ENCODE measurements at regions not wholly inside any gene's neighbourhood (a gene's known extent, or its start where the extent isn't known, plus 50 kb on each side); places are given as distances from the start of the nearest gene placed in this dataset.

DNA sequence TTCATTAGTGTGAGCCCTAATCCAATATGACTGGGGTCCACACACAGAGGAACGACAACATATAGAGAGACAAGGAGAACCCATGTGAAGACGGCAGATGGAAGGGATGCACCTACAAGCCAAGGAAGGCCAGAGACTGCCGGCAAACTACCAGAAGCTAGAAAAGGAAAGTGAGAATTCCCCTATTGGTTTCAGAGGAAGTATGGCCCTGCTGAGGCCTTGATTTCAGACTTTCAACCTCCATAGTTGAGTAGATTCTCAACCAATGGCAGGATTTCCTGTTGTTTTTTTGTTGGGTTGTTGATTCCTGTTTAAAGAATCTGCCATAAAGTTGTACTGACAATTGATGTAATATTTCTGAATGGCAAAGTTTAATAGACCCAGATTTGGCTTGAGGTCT, 241.5 kb downstream of the SATB2 start:
- H3K27me3 ChIP-seq (ENCODE audit: control insufficient read depth, insufficient read depth, low read length), result no peaks in the 10 kb centered on the region
- no peak overlapping the region for H3K27ac ChIP-seq (ENCODE audit: low read depth, low read length)
- no peak overlapping the region for H3K9ac ChIP-seq (ENCODE audit: low read depth, low read length)
- peaks cover 3% of the 10 kb centered on the region; the same call in 1 of the 2 replicates for H3K4me1 ChIP-seq (ENCODE audit: control insufficient read depth, insufficient read depth, low read length)
- H3K4me3 ChIP-seq (ENCODE audit: low read depth, low read length), result no peak overlapping the region
- no peaks in the 10 kb centered on the region for H3K36me3 ChIP-seq (ENCODE audit: control insufficient read depth, insufficient read depth, low read length)
- no peaks in the 10 kb centered on the region for H3K9me3 ChIP-seq (ENCODE audit: control insufficient read depth, insufficient read depth, low read length)

DNA sequence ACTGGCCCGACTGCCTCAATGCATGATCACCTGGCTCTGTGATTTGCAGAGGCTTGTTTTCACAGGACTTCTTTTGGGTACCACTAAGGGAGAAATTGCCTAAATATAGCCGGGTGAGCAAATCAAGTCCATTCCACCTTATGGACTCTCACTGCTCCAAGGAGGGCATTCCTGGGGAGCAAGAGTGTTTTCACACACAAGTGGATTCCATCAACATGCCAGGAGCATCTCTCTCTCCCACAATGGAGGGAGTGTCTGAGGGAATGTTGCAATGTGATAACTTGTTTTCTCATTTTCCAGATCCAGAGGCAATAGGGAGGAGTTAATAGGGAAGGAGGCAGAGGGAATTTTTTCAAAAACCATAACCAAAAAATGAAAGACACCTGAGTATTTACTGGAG, 250.7 kb downstream of the SATB2 start:
- Histone ChIP-seq H3K9ac (ENCODE audit: low read depth, low read length) (no peak overlapping the region), H3K9me3 (ENCODE audit: control insufficient read depth, insufficient read depth, low read length) (no peaks in the 10 kb centered on the region), H3K27ac (ENCODE audit: low read depth, low read length) (no peak overlapping the region), H3K27me3 (ENCODE audit: control insufficient read depth, insufficient read depth, low read length) (no peaks in the 10 kb centered on the region), H3K4me1 (ENCODE audit: control insufficient read depth, insufficient read depth, low read length) (no peaks in the 10 kb centered on the region), H3K4me3 (ENCODE audit: low read depth, low read length) (no peak overlapping the region), H3K36me3 (ENCODE audit: control insufficient read depth, insufficient read depth, low read length) (no peaks in the 10 kb centered on the region)

DNA sequence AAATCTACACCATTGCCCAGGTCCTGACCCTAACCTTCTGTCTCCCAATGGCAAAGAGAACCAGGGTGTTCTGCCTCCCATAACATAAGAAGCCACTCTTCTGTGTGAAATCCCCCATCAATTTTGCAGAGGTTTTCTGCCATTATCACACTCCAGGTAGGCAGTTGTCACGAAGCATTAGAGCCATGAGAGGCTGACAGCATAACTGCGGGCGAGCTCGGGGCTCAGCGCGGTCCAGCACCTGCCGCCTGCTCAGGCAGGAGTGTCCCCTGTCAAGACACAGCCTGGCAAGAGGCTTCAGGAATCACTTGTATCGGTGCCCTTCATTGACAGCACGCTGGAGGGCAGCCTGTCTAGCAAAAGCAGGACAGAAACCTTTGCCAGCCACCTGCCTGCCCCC, 251.2 kb downstream of the SATB2 start:
- no peaks in the 10 kb centered on the region for H3K36me3 ChIP-seq (ENCODE audit: control insufficient read depth, insufficient read depth, low read length)
- no peaks in the 10 kb centered on the region for H3K4me1 ChIP-seq (ENCODE audit: control insufficient read depth, insufficient read depth, low read length)
- no peak overlapping the region for H3K27ac ChIP-seq (ENCODE audit: low read depth, low read length)
- no peak overlapping the region for H3K4me3 ChIP-seq (ENCODE audit: low read depth, low read length)
- H3K9me3 ChIP-seq (ENCODE audit: control insufficient read depth, insufficient read depth, low read length), result no peaks in the 10 kb centered on the region
- H3K9ac ChIP-seq (ENCODE audit: low read depth, low read length), result no peak overlapping the region
- H3K27me3 ChIP-seq (ENCODE audit: control insufficient read depth, insufficient read depth, low read length), result no peaks in the 10 kb centered on the region

DNA sequence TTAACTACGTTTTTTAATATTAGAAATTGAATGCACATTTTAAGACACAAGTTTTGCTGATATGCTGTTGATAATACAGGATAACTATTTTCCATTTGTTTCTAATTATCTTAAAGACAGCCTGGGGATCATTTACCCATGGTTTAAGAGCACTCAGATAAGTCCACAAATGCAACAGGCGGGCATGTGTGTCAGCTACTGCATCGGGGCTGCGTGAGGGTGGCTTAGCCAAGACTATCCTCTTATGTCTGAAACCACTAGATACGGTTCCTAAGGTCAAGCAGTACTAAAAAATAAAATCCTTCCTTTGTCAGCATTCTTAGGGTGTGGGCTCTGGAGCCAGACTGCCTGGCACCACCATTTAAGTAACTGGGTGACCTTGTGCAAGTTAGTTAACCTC, 254.8 kb downstream of the SATB2 start:
- Histone ChIP-seq H3K27me3 (ENCODE audit: control insufficient read depth, insufficient read depth, low read length) (no peaks in the 10 kb centered on the region), H3K4me1 (ENCODE audit: control insufficient read depth, insufficient read depth, low read length) (no peaks in the 10 kb centered on the region), H3K9me3 (ENCODE audit: control insufficient read depth, insufficient read depth, low read length) (no peaks in the 10 kb centered on the region), H3K36me3 (ENCODE audit: control insufficient read depth, insufficient read depth, low read length) (no peaks in the 10 kb centered on the region), H3K27ac (ENCODE audit: low read depth, low read length) (no peak overlapping the region), H3K4me3 (ENCODE audit: low read depth, low read length) (no peak overlapping the region), H3K9ac (ENCODE audit: low read depth, low read length) (no peak overlapping the region)

DNA sequence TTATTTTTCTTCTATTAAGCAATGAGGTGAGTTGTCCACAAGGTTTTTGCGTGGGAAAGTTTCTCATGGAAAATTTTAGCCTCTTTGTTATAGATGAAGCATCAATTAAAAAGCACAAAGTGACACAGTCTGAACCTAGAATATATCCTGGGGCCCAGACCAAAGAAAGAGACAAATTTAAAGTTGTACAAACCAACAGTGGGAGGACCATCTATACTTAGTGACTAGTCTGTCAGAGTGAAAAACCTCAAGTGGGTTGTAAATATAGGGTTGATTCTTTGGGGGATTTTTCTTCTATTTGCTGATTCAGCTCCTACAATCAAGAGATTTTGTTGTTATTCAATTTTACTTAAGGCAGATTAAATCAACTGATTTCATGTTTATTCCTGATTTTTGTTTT, 256.2 kb downstream of the SATB2 start:
- H3K36me3 ChIP-seq (ENCODE audit: control insufficient read depth, insufficient read depth, low read length), result no peaks in the 10 kb centered on the region
- H3K4me1 ChIP-seq (ENCODE audit: control insufficient read depth, insufficient read depth, low read length), result no peaks in the 10 kb centered on the region
- H3K27ac ChIP-seq (ENCODE audit: low read depth, low read length), result no peak overlapping the region
- no peaks in the 10 kb centered on the region for H3K9me3 ChIP-seq (ENCODE audit: control insufficient read depth, insufficient read depth, low read length)
- no peak overlapping the region for H3K9ac ChIP-seq (ENCODE audit: low read depth, low read length)
- no peaks in the 10 kb centered on the region for H3K27me3 ChIP-seq (ENCODE audit: control insufficient read depth, insufficient read depth, low read length)
- H3K4me3 ChIP-seq (ENCODE audit: low read depth, low read length), result no peak overlapping the region

DNA sequence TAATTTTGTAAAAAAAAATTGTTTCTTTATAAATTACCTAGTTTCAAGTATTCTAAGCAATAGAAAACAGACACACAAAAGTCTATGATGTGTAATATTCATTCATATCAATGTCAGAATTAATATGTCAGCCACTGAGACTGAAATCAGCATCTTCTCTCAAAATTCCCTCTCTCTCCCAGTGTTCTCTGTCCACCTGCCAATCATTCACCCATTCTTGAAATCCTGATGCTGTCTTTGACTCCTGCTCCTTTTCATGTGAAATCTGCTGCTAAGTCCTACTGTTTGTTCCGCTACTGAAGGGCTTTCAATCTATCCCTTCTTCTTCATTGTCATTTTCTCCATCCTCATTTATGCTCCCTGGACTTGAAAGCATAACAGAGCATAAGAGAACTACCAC, 257.9 kb downstream of the SATB2 start:
- H3K9ac ChIP-seq (ENCODE audit: low read depth, low read length), result no peak overlapping the region
- H3K4me3 ChIP-seq (ENCODE audit: low read depth, low read length), result no peak overlapping the region
- H3K4me1 ChIP-seq (ENCODE audit: control insufficient read depth, insufficient read depth, low read length), result no peaks in the 10 kb centered on the region
- H3K27me3 ChIP-seq (ENCODE audit: control insufficient read depth, insufficient read depth, low read length), result no peaks in the 10 kb centered on the region
- no peaks in the 10 kb centered on the region for H3K9me3 ChIP-seq (ENCODE audit: control insufficient read depth, insufficient read depth, low read length)
- no peak overlapping the region for H3K27ac ChIP-seq (ENCODE audit: low read depth, low read length)
- H3K36me3 ChIP-seq (ENCODE audit: control insufficient read depth, insufficient read depth, low read length), result no peaks in the 10 kb centered on the region

DNA sequence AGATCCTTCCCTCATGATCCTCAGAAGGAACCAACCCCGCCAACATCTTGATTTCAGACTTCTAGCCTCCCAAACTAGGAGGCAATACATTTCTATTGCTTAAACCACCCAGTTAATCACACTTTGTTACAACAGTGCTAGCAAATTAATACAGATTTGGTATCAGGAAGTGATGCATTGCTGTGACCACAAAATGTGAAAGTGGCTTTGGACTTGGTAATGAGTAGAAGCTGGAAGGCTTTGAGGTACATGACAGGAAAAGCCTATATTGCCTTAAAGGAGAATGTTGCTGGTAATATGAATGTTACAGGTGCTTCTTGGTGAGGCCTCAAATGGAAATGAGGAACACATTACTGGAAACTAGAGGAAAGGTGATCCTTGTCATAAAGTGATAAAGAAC, 260.3 kb downstream of the SATB2 start:
- Histone ChIP-seq H3K4me1 (ENCODE audit: control insufficient read depth, insufficient read depth, low read length) (no peaks in the 10 kb centered on the region), H3K9me3 (ENCODE audit: control insufficient read depth, insufficient read depth, low read length) (no peaks in the 10 kb centered on the region), H3K27ac (ENCODE audit: low read depth, low read length) (no peak overlapping the region), H3K27me3 (ENCODE audit: control insufficient read depth, insufficient read depth, low read length) (no peaks in the 10 kb centered on the region), H3K9ac (ENCODE audit: low read depth, low read length) (no peak overlapping the region), H3K4me3 (ENCODE audit: low read depth, low read length) (no peak overlapping the region), H3K36me3 (ENCODE audit: control insufficient read depth, insufficient read depth, low read length) (no peaks in the 10 kb centered on the region)

DNA sequence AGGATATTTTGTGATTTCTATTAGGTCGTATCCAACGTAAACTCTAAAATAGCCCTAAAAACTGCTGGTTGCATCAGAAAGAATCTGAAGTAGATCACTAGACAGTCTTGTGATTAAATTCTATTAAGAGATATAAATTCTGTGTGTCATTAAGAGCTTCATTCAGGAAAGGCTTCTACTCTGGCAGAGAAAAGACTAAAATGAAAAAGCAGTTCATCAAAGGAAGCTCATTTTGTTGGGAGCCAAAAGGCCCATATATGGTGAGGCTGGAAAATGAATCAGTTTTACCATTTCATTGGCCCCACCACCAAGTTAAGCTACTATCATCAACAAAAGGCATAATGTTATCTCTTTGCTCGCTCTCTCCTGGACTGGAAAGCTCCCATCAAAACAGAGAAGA, 261.1 kb downstream of the SATB2 start:
- H3K9me3 ChIP-seq (ENCODE audit: control insufficient read depth, insufficient read depth, low read length), result no peaks in the 10 kb centered on the region
- H3K4me3 ChIP-seq (ENCODE audit: low read depth, low read length), result no peak overlapping the region
- H3K4me1 ChIP-seq (ENCODE audit: control insufficient read depth, insufficient read depth, low read length), result peaks cover under 1% of the 10 kb centered on the region; the same call in 1 of the 2 replicates
- H3K27ac ChIP-seq (ENCODE audit: low read depth, low read length), result no peak overlapping the region
- no peaks in the 10 kb centered on the region for H3K27me3 ChIP-seq (ENCODE audit: control insufficient read depth, insufficient read depth, low read length)
- H3K9ac ChIP-seq (ENCODE audit: low read depth, low read length), result no peak overlapping the region
- no peaks in the 10 kb centered on the region for H3K36me3 ChIP-seq (ENCODE audit: control insufficient read depth, insufficient read depth, low read length)

DNA sequence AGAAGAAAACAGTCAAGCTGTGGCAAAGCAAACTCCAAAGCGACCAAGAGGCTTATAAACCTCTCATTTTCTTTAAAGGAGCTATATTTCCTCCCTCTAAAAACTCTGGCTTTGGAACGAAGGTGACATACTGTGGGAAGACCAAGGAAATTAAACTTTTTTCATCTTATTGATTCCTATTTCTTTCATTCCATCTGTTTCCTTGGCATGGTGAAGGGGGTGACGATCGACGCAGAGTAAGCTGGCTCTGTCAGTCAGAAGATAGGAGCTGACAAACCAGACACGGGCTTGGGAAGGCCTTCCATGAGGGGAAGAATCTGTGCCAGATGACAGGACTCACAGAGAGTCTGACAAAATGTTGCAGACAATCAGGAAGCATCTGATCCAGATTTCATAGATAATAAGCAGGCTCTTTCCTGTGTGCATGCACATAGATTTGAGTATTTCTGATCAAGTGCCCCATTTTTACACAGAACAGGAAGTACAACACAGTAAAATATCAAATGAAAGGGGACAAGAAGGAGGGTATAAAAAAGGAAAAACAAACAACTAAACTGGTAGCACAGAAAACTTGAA, 261.7 kb downstream of the SATB2 start:
- Histone ChIP-seq H3K27me3 (ENCODE audit: control insufficient read depth, insufficient read depth, low read length) (no peaks in the 10 kb centered on the region), H3K36me3 (ENCODE audit: control insufficient read depth, insufficient read depth, low read length) (no peaks in the 10 kb centered on the region), H3K27ac (ENCODE audit: low read depth, low read length) (no peak overlapping the region), H3K9ac (ENCODE audit: low read depth, low read length) (no peak overlapping the region), H3K9me3 (ENCODE audit: control insufficient read depth, insufficient read depth, low read length) (no peaks in the 10 kb centered on the region), H3K4me3 (ENCODE audit: low read depth, low read length) (no peak overlapping the region), H3K4me1 (ENCODE audit: control insufficient read depth, insufficient read depth, low read length) (peaks cover 6% of the 10 kb centered on the region; the same call in 1 of the 2 replicates)

DNA sequence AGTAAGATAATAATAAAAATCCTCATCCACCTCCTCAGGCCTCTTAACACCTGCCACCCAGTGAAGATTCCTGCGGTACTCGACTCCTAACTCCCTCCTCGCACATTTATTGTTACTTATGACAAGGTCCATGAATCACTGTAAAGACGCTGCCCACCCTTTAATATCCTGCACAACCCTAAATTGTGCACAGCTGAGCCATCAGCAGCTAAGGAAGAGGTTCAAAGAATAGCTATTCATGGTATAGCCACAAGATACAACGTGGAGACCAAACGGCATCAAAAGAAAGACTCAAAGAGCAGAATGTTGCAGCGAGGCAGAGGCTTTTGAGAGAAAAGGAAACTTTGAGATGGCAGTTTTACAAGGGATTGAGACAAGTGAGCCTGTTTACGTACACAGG, 266.3 kb downstream of the SATB2 start:
- Histone ChIP-seq H3K36me3 (ENCODE audit: control insufficient read depth, insufficient read depth, low read length) (no peaks in the 10 kb centered on the region), H3K27ac (ENCODE audit: low read depth, low read length) (no peak overlapping the region), H3K27me3 (ENCODE audit: control insufficient read depth, insufficient read depth, low read length) (no peaks in the 10 kb centered on the region), H3K9ac (ENCODE audit: low read depth, low read length) (no peak overlapping the region), H3K4me1 (ENCODE audit: control insufficient read depth, insufficient read depth, low read length) (peaks cover 13% of the 10 kb centered on the region), H3K4me3 (ENCODE audit: low read depth, low read length) (no peak overlapping the region), H3K9me3 (ENCODE audit: control insufficient read depth, insufficient read depth, low read length) (no peaks in the 10 kb centered on the region)

DNA sequence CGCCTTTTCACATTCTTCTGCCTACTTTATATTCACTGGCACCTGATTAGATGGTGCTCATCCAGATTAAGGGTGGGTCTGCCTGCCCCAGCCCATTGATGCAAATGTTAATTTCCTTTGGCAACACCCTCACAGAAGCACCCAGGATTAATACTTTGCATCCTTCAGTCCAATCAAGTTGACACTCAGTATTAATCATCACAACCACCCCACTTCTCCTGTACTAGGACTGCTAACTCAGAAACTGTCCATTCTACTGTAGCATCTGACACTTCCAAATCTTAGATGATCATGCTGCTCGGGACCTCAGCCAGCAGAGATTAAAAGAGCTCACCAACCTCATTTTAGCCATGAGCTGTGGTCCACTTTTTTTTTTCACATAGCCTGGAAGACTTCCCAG, 268.5 kb downstream of the SATB2 start:
- Histone ChIP-seq H3K27ac (ENCODE audit: low read depth, low read length) (no peak overlapping the region), H3K4me3 (ENCODE audit: low read depth, low read length) (no peak overlapping the region), H3K36me3 (ENCODE audit: control insufficient read depth, insufficient read depth, low read length) (no peaks in the 10 kb centered on the region), H3K27me3 (ENCODE audit: control insufficient read depth, insufficient read depth, low read length) (no peaks in the 10 kb centered on the region), H3K9me3 (ENCODE audit: control insufficient read depth, insufficient read depth, low read length) (no peaks in the 10 kb centered on the region), H3K9ac (ENCODE audit: low read depth, low read length) (no peak overlapping the region), H3K4me1 (ENCODE audit: control insufficient read depth, insufficient read depth, low read length) (peaks cover 23% of the 10 kb centered on the region)
